ENCODE measurements at regions not wholly inside any gene's neighbourhood (a gene's known extent, or its start where the extent isn't known, plus 50 kb on each side); places are given as distances from the start of the nearest gene placed in this dataset.
A peak's percentile ranks its signal among the peaks of the same experiment; 100 is the strongest.

DNA sequence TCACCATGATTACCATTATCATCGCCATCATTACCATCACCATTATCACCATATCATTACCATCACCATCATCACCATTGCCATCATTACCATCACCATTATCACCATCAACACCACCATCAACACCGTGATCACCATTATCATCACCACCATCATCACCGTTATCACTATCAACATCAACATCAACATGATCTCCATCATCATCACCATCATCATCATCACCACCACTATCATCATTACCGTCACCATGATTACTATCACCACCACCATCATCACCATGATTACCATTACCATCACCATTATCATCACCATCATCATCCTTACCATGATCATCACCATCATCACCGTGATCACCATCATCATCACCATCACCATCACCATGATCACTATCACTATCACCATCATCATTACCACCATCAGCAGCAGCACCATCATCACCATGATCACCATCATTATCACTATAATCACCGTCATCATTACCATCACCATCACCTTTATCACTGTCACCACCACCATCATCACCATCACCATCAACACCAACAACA, 753.7 kb downstream of the BRD1 start:
- DNase-seq = no peak

DNA sequence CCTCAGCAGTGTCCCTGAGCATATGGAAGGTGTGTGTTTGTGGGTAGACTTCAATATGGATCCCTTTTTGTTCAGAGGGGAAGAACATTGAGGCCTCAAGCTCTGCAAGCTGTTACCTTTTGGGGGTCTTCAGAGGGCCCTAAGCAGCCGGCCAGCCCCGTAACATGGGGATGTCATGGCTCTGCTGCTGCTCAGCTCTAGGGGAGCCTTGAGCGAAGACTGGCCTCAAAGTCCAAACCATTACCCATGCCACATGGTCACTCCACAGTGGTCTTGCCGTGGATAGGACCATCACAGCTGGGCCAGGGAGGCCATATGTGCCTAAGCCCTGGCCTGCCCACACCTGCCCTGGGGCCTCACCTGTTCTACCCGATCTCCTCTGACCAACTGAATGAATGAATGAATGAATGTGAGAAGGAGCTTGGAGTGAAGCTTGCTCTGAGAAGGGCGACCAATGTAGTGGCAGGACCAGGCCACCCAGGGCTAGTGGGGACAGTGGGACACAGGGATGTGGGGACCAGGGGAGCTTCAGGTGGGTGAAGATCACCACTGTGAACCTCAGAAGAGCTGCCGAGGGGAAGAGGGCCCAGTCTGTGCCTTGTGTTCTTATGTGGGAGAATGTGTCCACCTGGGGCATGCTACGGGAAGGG, 754.6 kb downstream of the BRD1 start:
- DNase-seq = no peak

DNA sequence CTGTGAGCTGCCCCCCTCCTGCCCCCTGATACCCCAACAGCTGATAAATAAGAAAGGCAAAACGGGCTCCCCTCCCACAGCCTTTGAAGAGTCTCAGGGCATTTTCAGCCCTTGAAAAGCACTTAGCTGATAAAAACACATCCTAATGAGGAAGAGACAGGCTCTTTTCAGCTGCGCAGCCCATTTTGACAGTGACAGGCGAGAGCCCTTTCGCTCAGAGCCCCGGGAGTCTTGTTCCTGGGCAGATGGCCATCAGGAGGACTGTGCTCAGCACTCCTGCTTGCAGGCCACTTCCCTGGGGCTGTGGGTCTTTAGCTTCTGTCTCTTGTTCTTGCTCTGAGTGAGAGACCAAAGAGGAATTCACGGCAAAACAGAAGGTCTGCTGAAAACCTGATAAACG, 757.2 kb downstream of the BRD1 start:
- no peak for DNase-seq

DNA sequence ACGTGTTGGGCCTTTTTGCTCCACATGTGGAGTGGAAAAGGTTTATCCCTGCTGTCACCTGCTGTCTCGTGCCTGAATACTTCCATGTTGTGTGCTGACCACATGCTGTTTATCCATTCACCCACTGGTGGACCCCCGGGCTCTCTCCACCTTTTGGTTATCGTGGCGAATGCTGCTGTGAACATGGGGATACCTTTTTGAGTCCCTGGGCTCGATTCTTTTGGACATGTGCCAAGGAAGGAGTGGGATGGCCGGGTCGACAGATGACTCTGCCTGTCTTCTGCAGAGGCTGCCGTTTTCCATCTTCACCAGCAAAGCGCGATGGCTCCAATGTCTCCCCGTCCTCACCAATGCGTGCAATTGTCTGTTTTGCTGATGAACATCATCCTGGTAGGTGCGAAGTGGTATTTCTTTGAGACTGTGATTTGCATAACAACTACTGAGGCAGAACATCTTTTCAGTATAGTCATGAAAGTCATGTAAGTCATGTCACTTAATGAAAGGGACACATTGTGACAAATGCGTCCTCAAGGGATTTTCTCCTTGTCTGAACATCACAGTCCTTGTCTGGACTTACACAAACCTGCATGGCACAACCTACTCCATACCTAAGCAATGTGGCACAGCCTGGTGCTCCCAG, 758.7 kb downstream of the BRD1 start:
- DNase-seq = no peak

DNA sequence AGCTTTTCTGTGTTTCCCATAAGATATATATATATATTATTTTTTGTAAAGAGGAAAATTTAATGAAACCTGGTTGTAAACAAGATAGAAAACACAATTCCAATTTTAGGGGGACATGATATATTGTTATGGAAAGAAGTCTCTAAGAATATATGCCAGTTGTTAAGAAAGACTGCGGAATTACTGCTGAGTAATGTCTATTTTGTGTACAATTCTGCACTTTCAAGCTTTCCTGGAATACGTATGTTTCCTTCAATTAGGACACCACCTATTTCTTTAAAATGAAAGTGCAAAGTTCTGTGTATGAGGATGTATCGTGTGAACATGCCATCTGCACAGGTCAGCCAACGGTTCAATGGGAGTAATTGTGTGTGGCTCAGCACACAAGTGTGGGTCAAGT, 760.2 kb downstream of the BRD1 start:
- DNase-seq = no peak

DNA sequence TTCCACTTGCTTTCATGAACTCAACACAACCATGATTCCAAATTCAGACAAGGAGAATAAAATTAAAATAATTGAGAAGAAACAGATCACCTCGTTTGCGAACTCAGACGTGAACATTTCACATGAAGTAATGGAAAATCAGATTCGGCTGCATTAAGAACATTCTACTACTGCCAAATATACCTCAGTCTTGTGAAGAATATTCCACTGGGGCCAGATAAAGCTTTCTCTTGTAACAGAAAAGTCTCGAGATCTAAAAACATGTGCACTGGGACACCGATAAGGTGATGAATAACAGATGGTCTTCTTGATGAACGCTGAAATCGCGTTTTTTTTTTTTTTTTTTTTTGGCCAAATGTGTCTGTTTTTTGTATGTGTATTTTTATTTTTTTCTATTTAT, 761.1 kb downstream of the BRD1 start:
- no peak for DNase-seq

DNA sequence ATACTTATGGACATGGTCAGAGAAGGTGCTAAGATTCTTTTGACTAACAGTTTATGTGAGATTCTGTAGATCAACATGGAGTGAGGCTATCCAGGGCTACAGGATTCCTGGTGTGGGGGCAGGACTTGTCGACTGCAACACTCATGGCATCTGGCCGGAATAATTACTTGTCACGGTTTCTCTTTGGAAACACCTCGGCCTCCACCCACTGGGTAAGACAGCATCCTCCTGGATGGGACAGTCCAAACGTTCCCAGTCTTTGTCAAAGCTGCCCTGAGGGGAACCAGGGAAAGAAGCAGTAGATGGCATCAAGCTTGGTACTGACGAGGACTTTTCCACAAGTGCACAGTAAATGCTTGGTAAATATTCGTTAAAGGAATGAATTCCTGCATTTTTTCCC, 762.8 kb downstream of the BRD1 start:
- no peak for DNase-seq

DNA sequence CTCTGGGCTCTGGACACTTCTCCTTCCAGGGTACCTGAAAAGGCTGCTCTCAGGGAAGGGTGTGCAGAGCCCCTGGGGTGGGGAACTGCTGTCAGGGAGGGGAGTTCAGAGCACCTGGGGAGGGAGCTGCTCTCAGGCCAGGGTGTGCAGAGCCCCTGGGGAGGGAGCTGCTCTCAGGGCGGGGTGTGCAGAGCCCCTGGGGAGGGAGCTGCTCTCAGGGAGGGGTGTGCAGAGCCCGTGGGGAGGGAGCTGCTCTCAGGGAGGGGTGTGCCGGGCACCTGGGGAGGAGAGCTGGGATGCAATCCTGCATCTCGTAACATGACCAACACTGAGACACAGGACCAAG, 764.2 kb downstream of the BRD1 start:
- DNase-seq = no peak

DNA sequence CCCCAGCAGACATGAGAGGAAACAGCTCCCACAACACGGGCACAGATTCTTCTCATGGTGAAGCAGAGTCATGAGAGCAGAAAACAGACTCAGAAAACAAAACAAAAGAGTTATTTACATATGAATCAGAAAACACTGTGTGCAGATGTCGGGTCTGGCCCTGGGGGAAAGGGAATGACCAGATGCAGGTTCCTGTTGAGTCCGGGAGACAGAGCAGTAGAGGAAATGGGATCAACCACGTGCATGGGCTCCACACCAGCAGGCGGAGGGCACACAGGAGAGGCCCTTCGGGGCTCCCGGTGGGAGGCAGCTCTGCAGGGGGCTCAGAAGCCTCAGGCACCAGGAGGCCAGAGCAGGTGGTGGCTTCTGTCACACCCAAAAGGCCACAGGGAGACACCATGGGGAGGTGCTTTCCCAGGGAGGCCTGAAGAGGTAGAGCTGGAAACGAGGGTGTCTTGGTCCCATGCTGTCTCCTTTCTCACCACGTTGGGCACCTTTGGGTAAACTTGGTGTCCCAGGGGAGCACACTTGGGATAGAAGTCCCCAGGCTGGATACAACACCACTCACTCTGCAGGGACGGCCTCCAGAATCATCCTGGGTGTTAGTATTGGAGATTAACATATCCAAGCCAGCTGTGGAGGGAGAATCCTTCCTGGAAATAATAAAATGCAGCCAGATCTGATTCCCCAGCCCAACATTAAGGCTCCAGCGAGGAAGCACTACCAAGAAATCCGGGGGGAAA, 764.7 kb downstream of the BRD1 start:
- DNase-seq = no peak

DNA sequence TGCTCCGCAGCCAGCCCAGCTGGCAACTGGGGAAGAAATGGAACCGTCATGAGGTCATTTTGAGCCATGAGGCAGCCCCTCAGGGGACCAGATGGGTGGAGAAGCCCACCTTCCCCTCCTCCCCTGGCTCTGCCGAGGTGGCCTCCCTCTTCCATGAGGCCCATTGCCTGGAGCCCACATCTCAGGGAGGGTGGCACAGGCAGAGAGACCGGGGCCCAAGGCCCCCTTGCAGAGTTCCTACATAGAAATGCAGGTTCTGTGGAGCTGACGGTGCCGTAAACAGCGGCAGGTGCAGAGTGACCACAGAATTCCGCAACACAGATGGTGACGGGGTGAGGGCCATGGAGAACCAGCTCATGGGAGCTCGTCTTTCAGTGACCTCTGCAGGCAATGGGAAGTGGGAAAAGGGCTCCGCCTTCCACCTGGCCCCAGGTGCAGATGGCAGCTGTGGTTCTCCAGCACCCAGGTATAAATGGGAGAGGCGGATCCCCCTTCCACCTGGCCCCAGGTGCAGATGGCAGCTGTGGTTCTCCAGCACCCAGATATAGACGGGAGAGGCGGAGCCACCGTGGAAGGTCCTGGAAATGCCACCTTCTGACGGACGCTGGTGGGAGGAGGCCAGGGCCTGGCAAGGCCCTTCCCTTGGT, 765.4 kb downstream of the BRD1 start:
- no peak for DNase-seq

DNA sequence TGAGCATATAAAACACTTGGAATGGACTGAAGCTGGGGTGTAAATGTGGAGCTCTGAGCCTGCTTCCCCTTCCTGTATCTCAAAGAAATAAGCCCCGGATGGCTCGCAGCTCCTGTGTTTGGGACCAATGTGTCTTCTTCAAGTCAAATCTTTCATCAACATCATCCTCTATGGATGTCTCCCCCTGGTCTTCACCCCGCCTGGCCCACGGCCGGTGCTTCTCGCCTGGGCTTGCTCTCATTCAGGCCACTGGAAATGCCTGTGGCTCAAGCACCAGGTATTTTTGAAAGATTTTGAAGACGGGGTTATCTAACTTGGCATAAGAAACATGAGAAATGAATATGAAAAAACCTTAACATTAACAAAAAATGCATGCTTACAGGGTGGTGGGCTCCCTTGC, 769.8 kb downstream of the BRD1 start:
- no peak for DNase-seq

DNA sequence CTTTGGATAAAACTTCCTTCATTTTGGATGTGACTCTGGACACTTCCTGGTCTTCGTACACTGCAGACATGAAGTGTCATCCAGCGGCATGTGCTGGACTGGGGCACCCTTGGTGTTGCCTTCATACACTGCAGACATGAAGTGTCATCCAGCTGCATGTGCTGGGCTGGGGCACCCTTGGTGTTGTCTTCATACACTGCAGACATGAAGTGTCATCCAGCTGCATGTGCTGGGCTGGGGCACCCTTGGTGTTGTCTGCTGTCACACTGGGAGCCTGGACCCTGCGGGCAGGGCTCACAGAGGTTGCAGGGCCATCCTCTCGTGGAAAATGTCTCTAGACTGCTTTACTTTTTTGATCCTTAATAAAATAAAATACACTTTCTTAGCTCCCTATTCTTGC, 771.4 kb downstream of the BRD1 start:
- no peak for DNase-seq

DNA sequence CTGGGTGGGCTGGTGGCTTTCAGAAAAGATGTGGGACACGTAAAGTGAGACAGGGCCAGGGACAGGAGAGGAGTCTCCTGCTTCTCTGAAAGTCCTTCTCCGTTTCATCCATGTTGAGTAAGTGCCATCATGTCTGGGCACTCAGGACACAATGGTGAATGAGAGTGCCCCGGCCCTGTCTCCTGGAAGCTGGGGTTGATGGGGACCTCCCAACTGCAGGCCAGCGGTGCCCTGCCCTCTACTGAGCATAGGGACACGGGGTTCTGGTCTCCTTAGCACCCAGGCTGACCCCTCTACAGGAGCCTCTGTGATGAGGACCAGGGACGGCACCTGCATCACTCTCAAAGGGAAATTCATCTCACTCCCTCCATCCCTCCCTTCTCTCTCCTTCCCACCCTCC, 772.3 kb downstream of the BRD1 start:
- no peak for DNase-seq

DNA sequence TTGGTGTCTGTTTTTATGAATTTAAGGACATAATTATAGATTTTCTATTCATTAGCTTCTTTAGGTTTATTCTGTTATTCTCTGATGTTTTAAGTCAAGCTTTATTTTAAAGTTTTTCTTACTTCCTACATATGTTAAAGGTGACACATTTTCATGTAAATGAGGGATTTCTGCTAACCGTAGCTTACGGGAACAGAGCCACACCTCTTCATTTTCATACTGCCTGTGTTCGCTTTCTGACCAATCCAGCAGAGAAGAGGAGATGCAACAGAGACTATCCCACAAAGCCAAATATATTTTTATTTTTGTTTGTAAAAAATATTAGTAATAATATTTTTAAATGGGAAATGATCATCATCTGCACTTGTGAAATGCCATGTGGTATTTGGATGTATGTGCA, 774.1 kb downstream of the BRD1 start:
- DNase-seq = no peak

DNA sequence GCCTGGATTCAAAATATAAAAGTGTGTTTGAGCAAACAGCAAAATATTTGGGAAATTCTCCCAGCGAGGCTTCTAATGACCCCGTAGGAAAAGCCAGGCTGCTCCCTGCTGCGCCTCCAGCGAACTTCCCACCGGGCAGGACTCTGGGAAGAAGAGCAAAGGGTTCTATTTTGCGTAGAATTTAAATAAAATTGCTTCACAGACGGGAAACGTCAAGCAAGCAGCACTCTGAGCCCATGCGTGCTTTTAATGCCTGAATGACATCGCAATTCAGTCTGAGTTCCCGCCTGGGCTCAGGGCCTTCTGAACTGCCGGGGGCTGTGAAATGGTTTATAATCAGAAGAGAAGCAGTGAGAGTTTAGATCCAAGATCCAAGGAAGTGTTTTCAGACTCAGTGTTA, 775.1 kb downstream of the BRD1 start:
- no peak for DNase-seq

DNA sequence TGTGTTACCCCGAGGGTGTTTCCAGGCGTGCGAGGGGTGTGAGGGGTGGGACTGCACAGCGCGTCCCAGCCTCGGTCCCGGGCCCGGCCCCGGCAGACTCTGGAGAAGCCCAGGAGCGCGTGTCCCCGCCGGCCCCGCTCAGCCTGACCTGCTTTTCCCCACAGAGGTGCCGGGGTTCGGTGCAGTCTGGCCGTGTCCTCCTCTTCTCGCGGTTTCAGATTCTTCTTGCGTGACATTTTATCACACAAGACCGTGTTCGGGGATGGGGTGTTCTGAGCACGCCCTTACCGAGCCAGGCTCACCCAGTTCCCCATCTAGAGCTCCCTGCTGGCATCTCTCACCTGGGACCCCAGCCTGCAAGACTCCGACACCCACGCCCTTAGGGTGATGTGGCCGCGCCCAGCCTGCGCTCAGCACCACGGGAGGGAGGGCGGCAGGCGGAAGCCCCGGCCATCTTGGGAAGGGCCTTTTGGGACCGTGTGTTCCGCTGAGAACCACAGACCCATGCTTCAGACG, 775.6 kb downstream of the BRD1 start:
- peak in 6 of 56 donors; percentile 6 to 52 (median 25) for DNase-seq

DNA sequence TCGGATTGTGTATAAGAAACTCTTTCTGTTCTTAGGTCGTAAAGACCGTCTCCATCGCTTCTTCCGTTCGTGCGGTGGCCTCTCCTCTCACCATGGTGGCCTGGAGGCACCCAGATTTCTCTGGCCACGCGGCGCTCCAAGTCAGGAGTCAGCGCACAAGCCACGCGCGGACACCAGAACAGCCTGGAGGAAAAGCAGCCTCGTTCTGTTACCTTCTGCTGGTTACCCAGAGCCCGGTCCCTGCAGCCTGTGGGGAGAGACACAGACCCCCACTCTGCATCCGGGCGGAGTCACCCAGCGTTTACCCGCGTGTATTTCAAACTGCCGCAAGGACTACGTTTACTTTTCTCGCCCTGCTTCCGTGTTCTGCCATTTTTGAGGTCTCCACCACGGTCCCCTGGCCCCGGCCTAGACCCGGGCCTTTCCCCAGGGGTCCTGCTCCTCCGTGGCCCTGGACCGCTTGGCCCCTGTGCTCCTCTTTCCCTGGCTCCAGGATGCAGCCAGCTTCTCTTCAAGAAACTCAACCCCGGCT, 776.1 kb downstream of the BRD1 start:
- no peak for DNase-seq

DNA sequence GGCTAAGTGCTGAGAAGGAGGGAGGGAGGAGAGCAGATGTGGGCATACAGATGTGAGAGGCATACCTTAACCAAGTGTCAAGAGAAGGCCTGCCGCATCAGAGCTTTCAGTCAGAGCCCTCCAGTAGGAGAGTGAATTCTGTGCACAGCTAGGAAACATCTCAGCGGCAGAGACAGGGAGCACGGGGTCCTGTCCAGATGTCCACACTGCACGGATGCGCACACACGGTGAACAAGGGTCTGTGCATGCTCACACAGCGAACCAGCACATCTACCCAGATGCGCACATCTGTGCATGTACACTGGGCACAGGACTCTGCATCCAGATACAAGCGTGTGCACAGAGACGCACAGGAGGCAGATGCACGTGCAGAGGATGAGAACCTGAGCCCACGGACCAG, 778.0 kb downstream of the BRD1 start:
- DNase-seq = no peak

DNA sequence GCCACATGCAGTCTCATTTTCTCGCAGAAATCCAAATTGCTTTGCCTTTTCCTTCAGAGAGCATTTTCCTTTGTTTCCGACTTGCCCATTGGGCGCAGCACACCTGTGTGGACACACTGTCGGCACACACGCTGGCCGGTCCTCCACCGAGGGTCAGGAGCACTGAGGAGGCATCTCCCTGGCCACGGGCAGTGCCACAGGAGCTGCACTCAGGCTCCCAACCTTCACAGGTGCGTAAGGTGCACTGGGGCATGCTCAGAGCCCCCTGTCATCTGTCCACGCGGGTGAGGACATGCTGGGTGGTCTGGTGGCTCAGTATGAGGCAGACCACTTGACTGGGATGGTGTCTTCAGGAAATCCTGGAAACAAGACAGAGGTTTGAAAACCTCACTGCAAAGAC, 779.1 kb downstream of the BRD1 start:
- no peak for DNase-seq

DNA sequence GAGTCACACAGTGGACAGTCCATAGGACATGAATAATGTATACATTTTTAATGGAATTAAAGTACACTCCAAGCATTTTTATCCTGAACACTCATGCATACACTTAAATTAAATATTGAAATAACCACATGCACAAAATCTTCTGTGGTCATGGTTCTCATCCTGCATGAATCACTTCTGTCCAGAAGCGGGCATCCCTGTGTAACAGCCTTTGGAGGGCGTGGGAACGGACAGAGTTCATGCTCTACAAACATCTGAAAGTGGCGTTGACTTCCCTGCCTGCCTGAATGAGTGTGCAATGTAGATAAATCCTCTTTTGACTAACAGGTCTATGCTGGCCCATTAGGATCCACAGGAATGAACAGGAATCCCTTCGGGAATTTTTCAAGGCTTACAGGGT, 780.2 kb downstream of the BRD1 start:
- no peak for DNase-seq

DNA sequence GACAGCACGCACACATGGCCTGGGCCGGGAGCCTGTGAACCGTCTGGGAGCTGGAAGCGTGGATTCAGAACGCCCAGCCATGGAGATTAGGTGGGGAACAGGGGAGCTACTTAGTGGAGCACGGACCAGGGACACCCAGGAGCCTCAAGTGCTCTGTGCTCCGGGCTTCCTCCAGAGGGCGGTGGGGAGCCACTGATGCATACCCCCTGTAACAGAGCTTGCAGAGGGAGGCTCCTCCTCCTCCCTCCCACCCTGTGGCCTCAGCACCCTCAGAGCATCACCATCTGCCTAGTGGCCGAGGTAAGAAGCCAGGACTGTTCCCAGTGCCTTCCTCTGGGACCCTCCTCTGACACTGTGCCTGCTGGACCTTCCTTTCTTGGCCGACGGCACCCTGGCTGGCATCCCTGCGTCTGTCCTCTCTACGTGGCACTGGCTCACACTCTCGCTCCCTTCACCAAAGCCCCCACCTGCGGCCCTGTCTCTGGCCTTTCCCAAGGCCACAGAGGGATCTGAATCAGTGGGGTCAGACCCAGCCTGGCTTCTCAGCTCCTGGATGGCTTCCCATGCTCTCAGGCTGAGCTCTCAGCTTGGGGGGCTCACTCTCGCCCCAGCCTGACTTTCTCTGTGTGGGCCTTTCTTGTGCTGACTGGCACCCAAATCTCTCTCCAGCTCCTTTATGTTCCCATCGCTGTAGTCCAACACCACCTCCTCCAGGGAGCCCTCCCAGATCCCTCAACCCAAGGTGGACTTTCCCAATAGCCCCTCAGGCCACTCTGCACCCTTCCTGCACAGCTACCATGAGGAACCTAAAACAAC, 780.9 kb downstream of the BRD1 start:
- DNase-seq = peak in 38 of 56 donors; percentile 7 to 72 (median 35)
